Neural progenitor cell (in vitro differentiated cells): ENCODE measurements at regions not wholly inside any gene's neighbourhood (a gene's known extent, or its start where the extent isn't known, plus 50 kb on each side); places are given as distances from the start of the nearest gene placed in this dataset.

Experiments used
- CTCF ChIP-seq: fragments of 200-600 bp; sonication (generic); IDR thresholded peaks from 2 replicates; pipeline ENCODE4 v1.5.1; 2017; ENCODE audit warnings: antibody characterized with exemption, mild to moderate bottlenecking
- EZH2 ChIP-seq: fragments of 200-600 bp; sonication (generic); IDR thresholded peaks from 2 replicates; pipeline ENCODE4 v1.6.1; 2017; ENCODE audit warnings: antibody characterized with exemption, mild to moderate bottlenecking, moderate library complexity
- EZH2phosphoT487 ChIP-seq: fragments of 200-600 bp; sonication (generic); IDR thresholded peaks from 2 replicates; pipeline ENCODE4 v1.6.1; 2017; ENCODE audit warnings: antibody characterized with exemption

GRCh38 chr13:26880735-26881134, 120.1 kb upstream of the GPR12 start:
- TF ChIP-seq EZH2 (no peak), EZH2phosphoT487 (no peak), CTCF (no peak)
